ES-I3 (cell line): ENCODE measurements at regions not wholly inside any gene's neighbourhood (a gene's known extent, or its start where the extent isn't known, plus 50 kb on each side); places are given as distances from the start of the nearest gene placed in this dataset.
"Not testable (repeated sequence)": the region's sequence is repeated elsewhere in the genome, so short reads cannot be mapped to it uniquely, and the experiment has no call there.

ENCODE experiments used
- H3K36me3 ChIP-seq: 2 replicates; pipeline ENCODE4 v1.6.1; 2013; ENCODE audit warnings: mild to moderate bottlenecking, low read length, control low read depth, moderate library complexity; ENCODE audit not compliant: insufficient read depth
- H3K4me1 ChIP-seq: 2 replicates; pipeline ENCODE4 v1.6.1; 2013; ENCODE audit warnings: mild to moderate bottlenecking, control low read depth, low read length; ENCODE audit not compliant: insufficient read depth
- H3K9ac ChIP-seq: 2 replicates; pipeline ENCODE4 v1.6.1; 2013; ENCODE audit warnings: low read depth, mild to moderate bottlenecking, low read length, moderate library complexity
- H3K9me3 ChIP-seq: 2 replicates; pipeline ENCODE4 v1.6.1; 2013; ENCODE audit warnings: mild to moderate bottlenecking, low read length, moderate library complexity; ENCODE audit not compliant: control insufficient read depth, insufficient read depth

GRCh38 chr13:47708386-47708785 lies 292.7 kb downstream of the SUCLA2 start:
- Histone ChIP-seq H3K36me3 (no peaks in the 10 kb centered on the region), H3K4me1 (no peaks in the 10 kb centered on the region), H3K9ac (no peak overlapping the region), H3K9me3 (no peaks in the 10 kb centered on the region; the same call in 1 of the 2 replicates)

- Histone ChIP-seq H3K9me3 (no peaks in the 10 kb centered on the region; the same call in 1 of the 2 replicates), H3K9ac (no peak overlapping the region), H3K4me1 (no peaks in the 10 kb centered on the region), H3K36me3 (no peaks in the 10 kb centered on the region)
Observed at GRCh38 chr13:47707414-47707813, 293.7 kb downstream of the SUCLA2 start.

DNA sequence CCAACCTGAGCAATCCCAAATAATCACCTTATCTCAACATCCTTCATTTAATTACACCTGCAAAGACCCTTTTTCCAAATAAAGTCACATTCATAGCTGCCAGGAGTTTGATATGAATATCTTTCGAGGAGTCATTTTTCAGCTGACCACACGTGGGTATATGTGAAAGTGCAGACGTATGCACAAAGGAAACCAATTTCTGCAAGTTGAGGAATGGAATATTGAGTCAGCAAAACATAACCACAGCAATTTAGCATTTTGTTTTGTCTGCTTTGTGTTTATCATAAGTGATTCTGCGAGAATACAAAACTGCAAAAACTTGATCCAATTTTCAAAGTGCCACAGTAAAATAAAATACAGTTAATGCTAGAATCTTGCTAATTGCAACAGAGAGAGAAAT lies 295.9 kb downstream of the SUCLA2 start:
- Histone ChIP-seq H3K4me1 (no peaks in the 10 kb centered on the region), H3K9ac (no peak overlapping the region), H3K36me3 (no peaks in the 10 kb centered on the region), H3K9me3 (no peaks in the 10 kb centered on the region; the same call in 1 of the 2 replicates)

GRCh38 chr13:47696674-47697073 lies 304.4 kb downstream of the SUCLA2 start:
- no peaks in the 10 kb centered on the region; the same call in 1 of the 2 replicates for H3K4me1 ChIP-seq
- no peaks in the 10 kb centered on the region for H3K36me3 ChIP-seq
- no peak overlapping the region for H3K9ac ChIP-seq
- 0 out of 2 replicates have a peak, but pooled peaks cover 2% of the 10 kb centered on the region for H3K9me3 ChIP-seq

DNA sequence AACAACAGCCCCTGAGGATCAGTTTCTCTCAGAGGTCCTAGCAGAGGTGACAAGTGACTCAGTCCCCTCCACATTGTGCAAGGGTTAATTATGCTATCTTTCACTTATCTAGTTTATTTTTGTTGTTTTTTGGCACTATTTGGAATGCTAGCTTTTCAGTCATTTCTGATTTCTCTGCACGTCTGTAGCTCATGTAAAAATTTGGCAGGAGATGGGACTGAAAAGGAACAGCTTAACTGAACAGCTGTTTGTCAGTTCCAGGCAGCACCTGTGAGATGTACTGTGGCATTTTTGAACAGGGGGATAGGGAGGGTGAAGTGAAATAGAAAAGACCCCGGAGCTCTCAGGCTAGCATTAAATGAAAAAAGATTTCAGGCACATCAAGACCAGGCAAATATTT lies 313.5 kb downstream of the SUCLA2 start:
- Histone ChIP-seq H3K36me3 (no peaks in the 10 kb centered on the region), H3K4me1 (no peaks in the 10 kb centered on the region), H3K9me3 (no peaks in the 10 kb centered on the region), H3K9ac (no peak overlapping the region)

DNA sequence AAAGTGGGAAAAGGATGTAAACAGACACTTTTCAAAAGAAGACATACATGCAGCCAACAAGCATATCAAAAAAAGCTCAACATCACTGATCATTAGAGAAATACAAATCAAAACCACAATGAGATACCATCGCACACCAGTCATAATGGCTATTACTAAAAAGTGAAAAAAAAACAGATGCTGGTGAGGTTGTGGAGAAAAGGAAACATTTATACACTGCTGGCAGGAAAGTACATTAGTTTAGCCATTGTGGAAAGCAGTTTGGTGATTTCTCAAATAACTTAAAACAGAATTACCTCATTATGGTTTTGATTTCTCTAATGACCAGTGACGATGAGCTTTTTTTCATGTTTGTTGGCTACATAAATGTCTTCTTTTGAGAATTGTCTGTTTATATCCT lies 315.9 kb downstream of the SUCLA2 start:
- not testable (repeated sequence) for H3K9ac ChIP-seq, H3K4me1 ChIP-seq, H3K9me3 ChIP-seq, H3K36me3 ChIP-seq

DNA sequence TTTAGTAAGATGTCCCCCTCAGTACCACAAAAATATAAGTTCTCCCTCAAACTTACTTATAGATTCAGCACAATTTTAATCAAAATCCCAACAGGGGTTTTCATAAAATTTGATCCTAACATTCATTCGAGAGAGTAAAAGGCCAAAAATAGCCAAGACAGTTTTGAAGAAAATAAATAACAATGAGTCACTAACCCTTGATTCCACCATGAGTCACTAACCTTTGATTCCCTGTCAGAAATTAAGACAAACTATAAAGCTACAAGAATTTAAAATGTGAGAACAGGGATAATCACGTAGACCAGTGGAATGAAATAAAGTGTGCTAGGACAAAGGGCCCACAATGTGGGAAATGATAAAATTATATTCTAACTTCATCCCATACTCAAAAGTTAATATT lies 320.3 kb downstream of the SUCLA2 start:
- Histone ChIP-seq H3K4me1 (no peaks in the 10 kb centered on the region), H3K9me3 (no peaks in the 10 kb centered on the region), H3K36me3 (no peaks in the 10 kb centered on the region), H3K9ac (no peak overlapping the region)

DNA sequence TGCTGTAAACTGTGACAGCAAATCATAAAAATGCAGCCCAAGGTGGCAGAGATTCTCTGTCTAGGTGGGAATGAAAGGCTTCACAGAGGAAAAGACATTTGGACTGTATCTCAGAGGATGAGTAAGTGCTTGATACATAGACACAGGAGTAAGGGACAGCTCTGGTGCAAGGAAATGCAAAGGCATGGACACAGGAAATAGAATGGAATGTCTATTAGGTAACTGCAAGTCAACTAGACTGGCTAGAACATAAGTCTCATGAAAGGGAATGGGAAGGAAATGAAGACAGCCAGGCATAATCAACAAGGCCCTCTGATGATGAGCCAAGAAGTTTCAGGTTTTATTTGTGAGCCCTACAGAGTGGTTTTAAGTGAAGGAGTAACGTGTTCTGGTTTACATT lies 321.7 kb downstream of the SUCLA2 start:
- no peaks in the 10 kb centered on the region for H3K9me3 ChIP-seq
- H3K36me3 ChIP-seq, result no peaks in the 10 kb centered on the region
- no peak overlapping the region for H3K9ac ChIP-seq
- no peaks in the 10 kb centered on the region; the same call in 1 of the 2 replicates for H3K4me1 ChIP-seq

DNA sequence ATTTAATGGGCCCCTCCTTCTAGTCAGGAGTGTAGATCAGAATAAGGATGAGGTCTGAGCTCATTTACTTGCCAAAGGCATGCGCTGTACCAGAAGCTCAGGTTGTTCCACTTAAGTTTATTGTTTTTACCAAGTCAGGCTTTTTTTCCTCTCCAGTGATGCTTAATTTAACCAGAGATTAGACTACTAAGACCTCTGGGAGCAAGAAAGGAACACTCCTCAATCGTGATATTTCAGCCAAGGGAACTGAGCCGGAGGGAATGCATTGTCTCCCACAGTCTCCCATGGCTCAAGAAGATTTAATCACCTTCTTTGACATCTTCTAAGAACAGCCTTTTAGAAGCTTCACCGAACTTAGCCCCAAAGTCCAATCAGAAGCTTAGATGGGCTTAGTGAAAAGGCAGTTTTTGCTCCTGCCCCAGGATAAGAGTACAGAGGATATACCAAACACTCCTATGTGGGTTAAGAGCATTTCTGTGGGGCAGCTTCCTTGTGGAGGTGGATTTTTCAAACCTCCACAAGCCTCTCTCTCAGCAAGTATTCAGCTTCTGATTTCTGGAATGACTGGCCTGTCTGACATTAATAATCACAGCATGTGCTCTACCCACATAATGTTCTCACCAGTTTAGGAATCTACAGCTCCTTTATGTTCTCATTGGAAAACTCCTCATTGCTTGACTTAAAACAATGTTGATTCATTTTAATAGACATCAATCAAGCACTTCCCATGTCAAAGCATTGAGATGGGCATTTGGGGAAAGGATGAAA lies 322.7 kb downstream of the SUCLA2 start:
- H3K4me1 ChIP-seq, result no peaks in the 10 kb centered on the region; the same call in 1 of the 2 replicates

GRCh38 chr13:47675871-47676270 lies 325.2 kb downstream of the SUCLA2 start:
- Histone ChIP-seq H3K9me3 (no peaks in the 10 kb centered on the region), H3K9ac (no peak overlapping the region), H3K36me3 (no peaks in the 10 kb centered on the region), H3K4me1 (no peaks in the 10 kb centered on the region; the same call in 1 of the 2 replicates)

More for the DNA sequence above, 322.7 kb downstream of the SUCLA2 start:
- Histone ChIP-seq H3K9me3 (no peaks in the 10 kb centered on the region), H3K9ac (no peak overlapping the region), H3K36me3 (no peaks in the 10 kb centered on the region)

GRCh38 chr13:47673009-47673850 lies 327.8 kb downstream of the SUCLA2 start:
- no peaks in the 10 kb centered on the region for H3K9me3 ChIP-seq
- H3K36me3 ChIP-seq, result no peaks in the 10 kb centered on the region
- no peak overlapping the region for H3K9ac ChIP-seq
- H3K4me1 ChIP-seq, result no peaks in the 10 kb centered on the region; the same call in 1 of the 2 replicates

DNA sequence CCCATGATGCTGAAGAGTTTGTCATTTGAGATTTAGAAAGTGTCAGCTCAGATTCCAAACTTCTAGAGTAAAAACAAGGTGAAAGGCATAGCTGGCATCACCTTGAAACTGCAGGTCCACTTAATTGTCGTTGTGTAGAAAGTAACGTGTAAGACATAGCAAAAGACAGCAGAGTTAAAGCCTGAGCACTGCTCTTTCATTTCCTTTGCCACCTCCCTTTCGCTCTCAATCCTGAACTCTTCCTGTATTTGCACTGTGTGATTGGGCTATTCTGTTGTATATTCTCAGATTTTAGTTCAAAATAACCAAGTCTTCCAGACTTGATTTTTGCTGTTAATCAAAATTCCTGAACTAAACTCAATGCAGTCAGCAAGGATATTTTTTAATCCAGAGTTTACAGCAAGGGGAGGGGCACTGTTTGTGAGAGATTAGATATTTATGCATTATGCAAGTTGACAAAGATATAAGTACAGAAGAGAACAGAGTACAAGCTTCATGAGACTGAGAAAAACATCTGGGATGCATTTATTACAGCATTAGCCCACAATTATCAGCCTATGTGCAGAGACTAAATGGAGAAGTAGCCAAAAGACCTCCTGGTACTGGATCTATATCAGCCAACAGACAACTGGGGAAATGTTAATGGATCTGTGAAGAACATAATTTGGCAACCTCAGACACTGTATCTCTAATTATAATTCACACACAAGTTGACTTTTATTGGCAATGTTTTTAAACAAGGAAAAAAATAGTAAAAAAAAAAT lies 328.6 kb downstream of the SUCLA2 start:
- Histone ChIP-seq H3K9ac (no peak overlapping the region), H3K9me3 (no peaks in the 10 kb centered on the region), H3K4me1 (no peaks in the 10 kb centered on the region; the same call in 1 of the 2 replicates), H3K36me3 (no peaks in the 10 kb centered on the region)

DNA sequence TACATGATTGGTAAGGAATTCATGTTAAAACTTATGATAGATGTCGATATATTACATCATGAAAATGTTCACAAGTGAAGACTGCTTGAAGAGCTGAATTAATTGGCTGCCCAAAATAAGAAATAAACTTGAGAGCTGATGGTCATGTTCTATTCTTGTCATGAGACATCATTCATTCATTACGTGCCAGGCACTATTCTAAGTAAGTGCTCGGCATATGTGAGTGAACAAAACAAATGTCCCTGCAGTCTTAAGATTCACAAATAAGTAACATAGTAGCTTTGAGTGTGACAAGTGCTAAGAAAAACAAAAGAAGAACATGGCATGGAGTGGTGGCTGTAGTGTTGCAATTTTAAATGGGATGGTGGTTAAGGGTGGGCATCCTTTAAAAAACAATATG lies 329.3 kb downstream of the SUCLA2 start:
- Histone ChIP-seq H3K9me3 (no peaks in the 10 kb centered on the region), H3K4me1 (no peaks in the 10 kb centered on the region; the same call in 1 of the 2 replicates), H3K36me3 (no peaks in the 10 kb centered on the region), H3K9ac (no peak overlapping the region)

DNA sequence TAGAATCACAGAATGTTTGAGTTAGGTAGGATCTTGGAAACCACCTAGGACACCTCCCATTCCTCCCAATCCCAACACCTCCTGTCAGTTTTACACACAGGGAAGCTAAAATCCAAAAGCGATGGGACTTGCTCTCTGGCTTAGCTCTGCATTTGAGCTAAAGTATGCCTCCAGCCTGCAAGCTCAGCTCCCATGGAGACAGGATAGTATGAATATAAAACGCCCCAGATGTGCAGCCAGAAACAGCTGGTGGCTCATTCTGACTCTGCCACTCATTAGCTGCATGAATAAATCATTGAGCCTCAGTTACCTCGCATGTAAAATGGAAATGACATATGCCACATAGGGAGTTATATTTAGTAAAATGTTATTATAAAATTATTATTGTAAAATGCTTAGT lies 336.0 kb downstream of the SUCLA2 start:
- 0 out of 2 replicates have a peak, but pooled peaks cover 7% of the 10 kb centered on the region for H3K4me1 ChIP-seq
- H3K36me3 ChIP-seq, result no peaks in the 10 kb centered on the region
- H3K9ac ChIP-seq, result no peak overlapping the region
- no peaks in the 10 kb centered on the region for H3K9me3 ChIP-seq
